Common myeloid progenitor, CD34-positive (primary cell): ENCODE measurements at regions not wholly inside any gene's neighbourhood (a gene's known extent, or its start where the extent isn't known, plus 50 kb on each side); places are given as distances from the start of the nearest gene placed in this dataset.

Source experiments
- CTCF ChIA-PET: fragments of 350-600 bp; sonication (Branson Sonifier 250); formaldehyde crosslinking; loops from one replicate; lab custom pipeline; 2021; ENCODE audit warnings: antibody characterized with exemption; lab: Charles Lee
- POLR2A ChIA-PET: fragments of 350-600 bp; sonication (Branson Sonifier 250); formaldehyde crosslinking; loops from one replicate; lab custom pipeline; 2021; ENCODE audit warnings: antibody characterized with exemption; lab: Charles Lee
- DNase-seq, 3 donors: peaks; one replicate each; pipeline versions ENCODE4 v3.0.0 to v3.0.0-alpha.2; 2013
- H3K27ac ChIP-seq, 2 experiments: 1 replicate in 1 of 2; 2 replicates in 1 of 2; pipeline ENCODE4 v1.7.0; 2013; ENCODE audit warnings: inconsistent platforms in 2 of 2, low read length in 2 of 2, mild to moderate bottlenecking in 2 of 2, low read depth in 1 of 2, moderate library complexity in 1 of 2; ENCODE audit not compliant: severe bottlenecking in 2 of 2, insufficient read depth in 1 of 2, poor library complexity in 1 of 2
- H3K27me3 ChIP-seq, 5 experiments: replicated peaks in 2 of 5; 1 replicate in 3 of 5; 2 replicates in 2 of 5; pipeline versions ENCODE4 v1.6.1 to v1.7.0; 2013; ENCODE audit warnings: low read length in 4 of 5, mild to moderate bottlenecking in 2 of 5, moderate library complexity in 2 of 5, inconsistent platforms in 1 of 5; ENCODE audit not compliant: insufficient read depth in 5 of 5, control insufficient read depth in 4 of 5
- H3K36me3 ChIP-seq, 4 experiments: 1 replicate in 2 of 4; 2 replicates in 2 of 4; pipeline versions ENCODE4 v1.6.1 to v1.7.0; 2013; ENCODE audit warnings: low read length in 3 of 4, control low read depth in 1 of 4, mild to moderate bottlenecking in 1 of 4; ENCODE audit not compliant: control insufficient read depth in 4 of 4, insufficient read depth in 4 of 4
- H3K4me1 ChIP-seq, 4 experiments: 1 replicate in 3 of 4; 2 replicates in 1 of 4; pipeline versions ENCODE4 v1.6.1 to v1.7.1; 2013; ENCODE audit warnings: low read length in 3 of 4, mild to moderate bottlenecking in 3 of 4, control low read depth in 1 of 4, inconsistent platforms in 1 of 4, moderate library complexity in 1 of 4; ENCODE audit not compliant: control insufficient read depth in 4 of 4, insufficient read depth in 4 of 4; ENCODE audit errors: control extremely low read depth in 1 of 4
- H3K4me3 ChIP-seq, 7 experiments: 1 replicate in 4 of 7; 2 replicates in 3 of 7; pipeline versions ENCODE4 v1.5.1 to v1.7.0; 2013; ENCODE audit warnings: mild to moderate bottlenecking in 7 of 7, low read length in 6 of 7, moderate library complexity in 6 of 7, inconsistent platforms in 2 of 7, low read depth in 2 of 7, control low read depth in 1 of 7; ENCODE audit not compliant: insufficient read depth in 4 of 7, control insufficient read depth in 1 of 7; ENCODE audit errors: extremely low read depth in 1 of 7
- H3K9me3 ChIP-seq, 5 experiments: 1 replicate in 4 of 5; 2 replicates in 1 of 5; pipeline versions ENCODE4 v1.6.1 to v1.7.1; 2013; ENCODE audit warnings: low read length in 4 of 5, mild to moderate bottlenecking in 2 of 5, inconsistent platforms in 1 of 5, low read depth in 1 of 5, moderate library complexity in 1 of 5; ENCODE audit not compliant: control insufficient read depth in 4 of 5, insufficient read depth in 2 of 5; ENCODE audit errors: control extremely low read depth in 1 of 5
- WGBS: methylation state at CpG from one replicate; pipeline ENCODE4 v1.1.5; 2013; ENCODE audit not compliant: insufficient coverage; 5-methylcytosine and 5-hydroxymethylcytosine counted together

GRCh38 chr10:78357141-78358063 is 323.7 kb downstream of the RPS24 start:
- CTCF ChIA-PET: no interaction called here
- WGBS: 95% methylated on average over 4 of the region's 16 CpGs
- Histone ChIP-seq H3K4me3 (no peak overlapping the region), H3K27ac (no peak overlapping the region), H3K9me3 (no peaks in the 10 kb centered on the region), H3K27me3 (no peaks in the 10 kb centered on the region), H3K36me3 (no peaks in the 10 kb centered on the region), H3K4me1 (peaks cover 2 to 20% (median 14%) of the 10 kb centered on the region in 4 experiments)
- POLR2A ChIA-PET: no interaction called here
- DNase-seq: no peak

GRCh38 chr10:78358351-78358750 is 324.7 kb downstream of the RPS24 start:
- WGBS: 87% methylated on average over 4 of the region's 5 CpGs
- no peak overlapping the region for H3K4me3 ChIP-seq
- H3K4me1 ChIP-seq: peaks cover 2 to 25% (median 18%) of the 10 kb centered on the region in 4 experiments
- H3K9me3 ChIP-seq: no peaks in the 10 kb centered on the region
- no peaks in the 10 kb centered on the region for H3K27me3 ChIP-seq
- no peak overlapping the region for H3K27ac ChIP-seq
- POLR2A ChIA-PET: no interaction called here
- no peak for DNase-seq
- CTCF ChIA-PET: no interaction called here
- H3K36me3 ChIP-seq: no peaks in the 10 kb centered on the region

GRCh38 chr10:78358982-78359381 is 325.3 kb downstream of the RPS24 start:
- ChIA-PET CTCF (no interaction called here), POLR2A (no interaction called here)
- WGBS: 100% methylated on average over 1 of the region's 5 CpGs
- Histone ChIP-seq H3K4me1 (peaks cover 2 to 25% (median 18%) of the 10 kb centered on the region in 4 experiments), H3K4me3 (no peak overlapping the region), H3K27ac (no peak overlapping the region), H3K27me3 (no peaks in the 10 kb centered on the region), H3K9me3 (no peaks in the 10 kb centered on the region), H3K36me3 (no peaks in the 10 kb centered on the region)
- no peak for DNase-seq

- Histone ChIP-seq H3K36me3 (no peaks in the 10 kb centered on the region), H3K27ac (no peak overlapping the region), H3K9me3 (no peaks in the 10 kb centered on the region), H3K4me1 (peaks cover 2 to 25% (median 18%) of the 10 kb centered on the region in 4 experiments), H3K27me3 (peaks cover 0 to 1% (median 0%) of the 10 kb centered on the region in 5 experiments), H3K4me3 (no peak overlapping the region)
- ChIA-PET CTCF (interaction anchor here (1.2 kb wide), 1 partner anchor 10 kb away, joined by 4 read pairs; no protein-coding TSS in a partner anchor), POLR2A (no interaction called here)
- WGBS: 100% methylated on average over 5 of the region's 9 CpGs
- no peak for DNase-seq
Measured at GRCh38 chr10:78359640-78360091, 326.0 kb downstream of the RPS24 start.

GRCh38 chr10:78360284-78360683 is 326.6 kb downstream of the RPS24 start:
- H3K4me1 ChIP-seq: peaks cover 2 to 25% (median 18%) of the 10 kb centered on the region in 4 experiments
- H3K36me3 ChIP-seq: no peaks in the 10 kb centered on the region
- no peak overlapping the region for H3K4me3 ChIP-seq
- H3K27ac ChIP-seq: no peak overlapping the region
- no peaks in the 10 kb centered on the region for H3K9me3 ChIP-seq
- WGBS: 100% methylated on average over 6 of the region's 6 CpGs
- CTCF ChIA-PET: interaction anchor here (0.9 to 1.3 kb wide), 3 partner anchors 11 to 58 kb away, joined by 3 to 4 read pairs (median 4); no protein-coding TSS in a partner anchor
- peaks cover 0 to 4% (median 0%) of the 10 kb centered on the region in 5 experiments for H3K27me3 ChIP-seq
- DNase-seq: no peak
- POLR2A ChIA-PET: no interaction called here

GRCh38 chr10:78361031-78361430 is 327.4 kb downstream of the RPS24 start:
- Histone ChIP-seq H3K36me3 (no peaks in the 10 kb centered on the region), H3K9me3 (no peaks in the 10 kb centered on the region), H3K27ac (no peak overlapping the region), H3K4me1 (peaks cover 2 to 25% (median 18%) of the 10 kb centered on the region in 4 experiments), H3K27me3 (peaks cover 0 to 4% (median 0%) of the 10 kb centered on the region in 5 experiments), H3K4me3 (no peak overlapping the region)
- DNase-seq: peak in 2 of 3 donors; percentile 7 to 15
- ChIA-PET CTCF (interaction anchor here (0.9 to 1.3 kb wide), 2 partner anchors 18 to 58 kb away, joined by 3 to 4 read pairs; no protein-coding TSS in a partner anchor), POLR2A (no interaction called here)
- no CpG with 5 or more reads among the region's 3 CpGs for WGBS
